Panc1 (cell line): ENCODE measurements at regions not wholly inside any gene's neighbourhood (a gene's known extent, or its start where the extent isn't known, plus 50 kb on each side); places are given as distances from the start of the nearest gene placed in this dataset.

Experiments
- POLR2AphosphoS5 ChIP-seq: IDR thresholded peaks from 2 replicates; pipeline ENCODE4 v1.6.1; 2012; ENCODE audit warnings: mild to moderate bottlenecking, low read depth, low read length, moderate library complexity
- SIN3A ChIP-seq: IDR thresholded peaks from 2 replicates; pipeline ENCODE4 v1.6.1; 2012; ENCODE audit warnings: low read depth, mild to moderate bottlenecking, low read length, moderate library complexity, borderline replicate concordance; ENCODE audit not compliant: insufficient read depth
- TCF7L2 ChIP-seq: IDR thresholded peaks from 2 replicates; pipeline ENCODE4 v1.6.1; 2011; ENCODE audit warnings: mild to moderate bottlenecking, low read depth, low read length, inconsistent platforms
- TF ChIP-seq, protein P1 (sequence below): fragments of 450-650 bp; IDR thresholded peaks from 2 replicates; pipeline ENCODE4 v1.5.1; 2017; ENCODE audit warnings: mild to moderate bottlenecking
- TF ChIP-seq, protein P2 (sequence below), 2 experiments: IDR thresholded peaks; 2 replicates each; pipeline ENCODE4 v1.6.1; 2011 to 2012; ENCODE audit warnings: low read depth in 2 of 2, control low read depth in 1 of 2, low read length in 1 of 2, mild to moderate bottlenecking in 1 of 2, moderate library complexity in 1 of 2; ENCODE audit not compliant: insufficient read depth in 1 of 2

DNA sequence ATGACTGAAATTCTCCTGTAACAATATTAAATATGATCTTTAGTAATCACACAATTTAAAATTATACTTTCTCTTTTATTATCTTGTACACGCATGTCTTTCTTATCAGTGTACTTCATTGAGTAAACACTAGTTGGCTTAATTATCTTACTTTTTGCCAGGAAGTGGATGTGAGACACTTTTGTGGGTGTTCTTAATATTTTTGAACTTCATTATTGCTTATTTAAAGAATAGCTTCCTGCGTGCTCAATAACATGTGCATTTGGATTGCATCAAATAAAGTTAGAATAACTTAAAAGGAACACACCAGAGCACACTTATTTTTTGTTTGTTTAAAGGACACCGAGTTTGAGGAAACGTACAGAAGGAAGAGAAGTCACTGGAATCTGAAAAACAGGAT is 128.5 kb upstream of the VEGFC start:
- TF ChIP-seq TCF7L2 (no peak), POLR2AphosphoS5 (no peak), SIN3A (no peak)
- TF ChIP-seq, protein P1, sequence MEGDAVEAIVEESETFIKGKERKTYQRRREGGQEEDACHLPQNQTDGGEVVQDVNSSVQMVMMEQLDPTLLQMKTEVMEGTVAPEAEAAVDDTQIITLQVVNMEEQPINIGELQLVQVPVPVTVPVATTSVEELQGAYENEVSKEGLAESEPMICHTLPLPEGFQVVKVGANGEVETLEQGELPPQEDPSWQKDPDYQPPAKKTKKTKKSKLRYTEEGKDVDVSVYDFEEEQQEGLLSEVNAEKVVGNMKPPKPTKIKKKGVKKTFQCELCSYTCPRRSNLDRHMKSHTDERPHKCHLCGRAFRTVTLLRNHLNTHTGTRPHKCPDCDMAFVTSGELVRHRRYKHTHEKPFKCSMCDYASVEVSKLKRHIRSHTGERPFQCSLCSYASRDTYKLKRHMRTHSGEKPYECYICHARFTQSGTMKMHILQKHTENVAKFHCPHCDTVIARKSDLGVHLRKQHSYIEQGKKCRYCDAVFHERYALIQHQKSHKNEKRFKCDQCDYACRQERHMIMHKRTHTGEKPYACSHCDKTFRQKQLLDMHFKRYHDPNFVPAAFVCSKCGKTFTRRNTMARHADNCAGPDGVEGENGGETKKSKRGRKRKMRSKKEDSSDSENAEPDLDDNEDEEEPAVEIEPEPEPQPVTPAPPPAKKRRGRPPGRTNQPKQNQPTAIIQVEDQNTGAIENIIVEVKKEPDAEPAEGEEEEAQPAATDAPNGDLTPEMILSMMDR, result no peak
- TF ChIP-seq, protein P2, sequence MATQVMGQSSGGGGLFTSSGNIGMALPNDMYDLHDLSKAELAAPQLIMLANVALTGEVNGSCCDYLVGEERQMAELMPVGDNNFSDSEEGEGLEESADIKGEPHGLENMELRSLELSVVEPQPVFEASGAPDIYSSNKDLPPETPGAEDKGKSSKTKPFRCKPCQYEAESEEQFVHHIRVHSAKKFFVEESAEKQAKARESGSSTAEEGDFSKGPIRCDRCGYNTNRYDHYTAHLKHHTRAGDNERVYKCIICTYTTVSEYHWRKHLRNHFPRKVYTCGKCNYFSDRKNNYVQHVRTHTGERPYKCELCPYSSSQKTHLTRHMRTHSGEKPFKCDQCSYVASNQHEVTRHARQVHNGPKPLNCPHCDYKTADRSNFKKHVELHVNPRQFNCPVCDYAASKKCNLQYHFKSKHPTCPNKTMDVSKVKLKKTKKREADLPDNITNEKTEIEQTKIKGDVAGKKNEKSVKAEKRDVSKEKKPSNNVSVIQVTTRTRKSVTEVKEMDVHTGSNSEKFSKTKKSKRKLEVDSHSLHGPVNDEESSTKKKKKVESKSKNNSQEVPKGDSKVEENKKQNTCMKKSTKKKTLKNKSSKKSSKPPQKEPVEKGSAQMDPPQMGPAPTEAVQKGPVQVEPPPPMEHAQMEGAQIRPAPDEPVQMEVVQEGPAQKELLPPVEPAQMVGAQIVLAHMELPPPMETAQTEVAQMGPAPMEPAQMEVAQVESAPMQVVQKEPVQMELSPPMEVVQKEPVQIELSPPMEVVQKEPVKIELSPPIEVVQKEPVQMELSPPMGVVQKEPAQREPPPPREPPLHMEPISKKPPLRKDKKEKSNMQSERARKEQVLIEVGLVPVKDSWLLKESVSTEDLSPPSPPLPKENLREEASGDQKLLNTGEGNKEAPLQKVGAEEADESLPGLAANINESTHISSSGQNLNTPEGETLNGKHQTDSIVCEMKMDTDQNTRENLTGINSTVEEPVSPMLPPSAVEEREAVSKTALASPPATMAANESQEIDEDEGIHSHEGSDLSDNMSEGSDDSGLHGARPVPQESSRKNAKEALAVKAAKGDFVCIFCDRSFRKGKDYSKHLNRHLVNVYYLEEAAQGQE (IDR thresholded peaks at IDR 0.05; ENCODE audit: insufficient read depth in 1 of 2, low read depth in 2 of 2, low read length in 1 of 2), result no peak
